HCT116 (cell line): ENCODE measurements at regions not wholly inside any gene's neighbourhood (a gene's known extent, or its start where the extent isn't known, plus 50 kb on each side); places are given as distances from the start of the nearest gene placed in this dataset.

Experiments
- CBX3 ChIP-seq: IDR thresholded peaks from 2 replicates; pipeline ENCODE4 v1.6.1; 2012; ENCODE audit warnings: low read depth
- CTCF ChIP-seq, 3 experiments: fragments of 200-600 bp in 1 of 3; sonication (generic) in 1 of 3; IDR thresholded peaks in 2 of 3; conservative IDR thresholded peaks in 1 of 3; 2 replicates each; pipeline ENCODE4 v1.5.1; 2012 to 2017; ENCODE audit warnings: low read depth in 2 of 3, low read length in 2 of 3, antibody characterized with exemption in 1 of 3, borderline replicate concordance in 1 of 3, control low read depth in 1 of 3, mild to moderate bottlenecking in 1 of 3, mixed read lengths in 1 of 3, mixed run types in 1 of 3, moderate library complexity in 1 of 3; ENCODE audit not compliant: insufficient read depth in 1 of 3
- ELF1 ChIP-seq: IDR thresholded peaks from 2 replicates; pipeline ENCODE4 v1.6.1; 2012; ENCODE audit warnings: low read depth, borderline replicate concordance
- EZH2 ChIP-seq: fragments of 200-600 bp; sonication (generic); IDR thresholded peaks from 2 replicates; pipeline ENCODE4 v1.6.1; 2017; ENCODE audit warnings: antibody characterized with exemption, mixed run types
- POLR2AphosphoS5 ChIP-seq: IDR thresholded peaks from 2 replicates; pipeline ENCODE4 v1.6.1; 2011; ENCODE audit warnings: mild to moderate bottlenecking, low read depth, low read length, moderate library complexity
- SRF ChIP-seq: IDR thresholded peaks from 2 replicates; pipeline ENCODE4 v1.6.1; 2012; ENCODE audit warnings: low read depth

- TF ChIP-seq SRF (no peak), CTCF (IDR thresholded peaks at IDR 0.05 in 2 of 3, conservative IDR thresholded peaks at IDR 0.05 in 1 of 3; ENCODE audit: borderline replicate concordance in 1 of 3, insufficient read depth in 1 of 3, low read depth in 2 of 3, low read length in 2 of 3) (no peak), ELF1 (no peak), POLR2AphosphoS5 (no peak), CBX3 (no peak), EZH2 (no peak)
These were observed 888.6 kb downstream of the GRID1 start for GRCh38 chr10:85477979-85478378.
